D721Med (cell line): ENCODE measurements at regions not wholly inside any gene's neighbourhood (a gene's known extent, or its start where the extent isn't known, plus 50 kb on each side); places are given as distances from the start of the nearest gene placed in this dataset.
"Not testable (repeated sequence)": the region's sequence is repeated elsewhere in the genome, so short reads cannot be mapped to it uniquely, and the experiment has no call there.

ENCODE experiments used
- DNase-seq: peaks from one replicate; pipeline ENCODE4 v3.0.0; 2011; ENCODE audit warnings: low spot score; ENCODE audit not compliant: insufficient read length
- FAIRE-seq: peaks from 2 replicates; lab custom pipeline; 2011; peaks lifted over from hg19 to GRCh38; lab: Jason Lieb, UNC

GRCh38 chr2:87329529-87329928 is 307.9 kb upstream of the PLGLB1 start:
- not testable (repeated sequence) for FAIRE-seq, DNase-seq

GRCh38 chr2:87330486-87330885 is 308.8 kb upstream of the PLGLB1 start:
- DNase-seq, FAIRE-seq: not testable (repeated sequence)

- FAIRE-seq, DNase-seq: not testable (repeated sequence)
Observed at GRCh38 chr2:87331940-87332583, 310.4 kb upstream of the PLGLB1 start.

- not testable (repeated sequence) for DNase-seq, FAIRE-seq
Observed at GRCh38 chr2:87334888-87335287, 313.2 kb upstream of the PLGLB1 start.

- not testable (repeated sequence) for DNase-seq, FAIRE-seq
Observed at GRCh38 chr2:87338998-87339397, 317.4 kb upstream of the PLGLB1 start.

GRCh38 chr2:87341601-87342014 is 320.0 kb upstream of the PLGLB1 start:
- not testable (repeated sequence) for FAIRE-seq

DNA sequence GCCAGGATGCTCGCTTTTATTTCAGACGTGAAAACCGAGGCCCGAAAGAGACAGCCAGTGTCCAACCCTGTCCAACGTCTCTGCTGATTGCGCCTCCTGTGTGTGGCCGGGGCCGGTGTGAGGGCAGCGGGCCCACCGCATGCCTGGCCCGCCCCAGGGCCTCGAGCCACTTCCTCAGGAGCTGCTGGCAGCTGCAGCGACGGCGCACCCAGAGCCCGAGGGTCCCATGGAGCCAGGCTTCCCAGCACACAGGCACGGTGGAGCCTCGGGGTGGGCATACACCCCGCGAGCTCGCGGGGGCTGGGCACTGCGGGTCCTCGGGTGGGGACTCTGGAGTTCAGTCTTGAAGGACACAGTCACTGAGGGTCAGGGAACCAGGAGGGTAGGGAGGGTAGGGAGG is 320.5 kb upstream of the PLGLB1 start:
- FAIRE-seq, DNase-seq: not testable (repeated sequence)

More at GRCh38 chr2:87341601-87342014, 320.0 kb upstream of the PLGLB1 start:
- not testable (repeated sequence) for DNase-seq

DNA sequence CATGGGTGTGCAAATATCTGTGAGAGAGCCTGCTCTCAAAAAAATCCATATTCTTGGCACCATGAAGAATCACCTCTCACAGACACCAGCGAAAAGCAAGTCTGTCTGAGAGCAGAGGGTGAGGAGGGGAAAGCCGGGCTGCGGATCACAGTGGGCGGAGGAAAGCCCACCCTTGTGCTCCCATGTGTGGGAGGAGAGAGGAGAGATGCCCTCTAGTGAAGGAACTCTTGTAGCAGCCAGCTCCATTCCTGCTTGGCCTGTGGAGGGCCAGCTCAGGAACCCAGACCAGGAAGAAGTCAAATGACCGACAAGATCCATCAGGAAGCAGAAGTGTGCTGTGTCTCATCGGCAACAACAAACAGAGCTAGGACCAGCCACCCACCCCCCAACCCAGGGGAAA is 321.7 kb upstream of the PLGLB1 start:
- FAIRE-seq, DNase-seq: not testable (repeated sequence)

DNA sequence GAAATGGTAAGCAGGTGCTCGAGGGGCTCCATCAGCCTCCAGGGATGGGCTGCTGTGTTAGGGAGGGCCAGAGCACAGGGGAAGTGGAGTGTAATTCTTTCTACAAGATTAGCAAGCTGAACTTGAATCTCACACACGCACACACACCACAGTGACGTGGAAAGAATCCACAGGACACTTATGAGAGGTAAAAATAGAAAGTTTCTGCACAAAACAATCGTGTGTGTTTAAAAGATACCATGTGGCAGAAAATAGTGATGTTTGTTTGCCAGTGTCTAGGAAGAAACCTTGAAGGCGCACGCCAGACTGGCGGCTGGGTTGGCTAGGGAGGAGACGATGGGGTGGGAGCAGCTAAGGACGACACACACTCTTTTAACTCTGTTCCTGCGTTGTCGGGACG is 323.6 kb upstream of the PLGLB1 start:
- not testable (repeated sequence) for FAIRE-seq, DNase-seq

GRCh38 chr2:87348556-87348955 is 326.9 kb upstream of the PLGLB1 start:
- FAIRE-seq, DNase-seq: not testable (repeated sequence)

- DNase-seq, FAIRE-seq: not testable (repeated sequence)
Observed at GRCh38 chr2:87349006-87349405, 327.4 kb upstream of the PLGLB1 start.

DNA sequence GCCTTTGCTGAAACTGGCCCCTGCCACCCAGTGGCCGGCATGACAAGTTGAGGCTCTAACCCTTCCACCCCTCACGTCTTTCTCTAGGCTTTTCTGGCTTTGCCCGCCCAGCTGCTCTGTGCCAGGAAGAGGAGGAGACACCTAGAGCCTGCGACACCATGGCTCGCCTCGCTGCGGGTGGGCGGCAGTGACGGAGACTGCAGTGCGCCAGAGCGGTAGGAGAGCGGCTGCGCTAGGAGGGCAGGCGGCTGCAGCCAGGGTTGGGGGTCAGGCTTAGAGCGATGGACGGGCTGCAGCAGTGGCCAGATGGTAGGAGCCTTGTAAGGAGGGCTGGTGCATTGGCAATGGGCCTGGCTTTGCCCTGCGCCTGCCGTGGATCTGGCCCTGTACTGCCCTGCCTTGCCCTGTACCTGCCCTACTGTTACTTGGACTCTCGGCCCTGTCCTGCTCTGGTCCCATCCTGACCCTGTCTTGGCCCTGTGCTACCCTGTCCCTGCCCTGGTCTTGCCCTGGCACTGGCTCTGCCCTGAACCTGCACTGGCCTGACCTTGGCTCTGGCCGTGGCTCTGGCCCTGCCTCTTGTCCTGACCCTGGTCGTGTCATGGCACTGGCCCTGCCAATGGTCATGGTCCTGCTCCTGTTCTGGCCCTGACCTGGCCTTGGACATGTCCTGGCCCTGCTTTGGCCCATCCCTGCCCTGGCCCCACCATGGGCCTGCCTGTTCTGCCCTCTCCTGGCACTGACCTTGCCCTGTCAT is 330.7 kb upstream of the PLGLB1 start:
- FAIRE-seq, DNase-seq: not testable (repeated sequence)

- not testable (repeated sequence) for DNase-seq, FAIRE-seq
Observed at GRCh38 chr2:87353408-87353807, 331.8 kb upstream of the PLGLB1 start.

GRCh38 chr2:87354102-87354501 is 332.5 kb upstream of the PLGLB1 start:
- not testable (repeated sequence) for DNase-seq, FAIRE-seq

DNA sequence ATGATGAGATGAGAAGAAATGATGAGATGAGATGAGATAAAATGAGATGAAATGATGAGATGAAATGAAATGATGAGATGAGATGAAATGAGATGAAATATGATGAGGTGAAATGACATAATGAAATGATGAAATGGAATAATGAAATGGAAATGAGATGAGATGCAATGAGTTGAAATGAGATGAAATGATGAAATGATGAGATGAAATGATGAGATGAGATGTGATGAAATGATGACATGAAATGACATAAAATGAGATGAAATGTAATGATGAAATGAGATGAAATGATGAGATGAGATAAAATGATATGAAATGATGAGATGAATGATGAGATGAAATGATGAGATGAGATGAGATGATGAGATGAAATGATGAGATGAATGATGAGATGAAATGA is 338.6 kb upstream of the PLGLB1 start:
- not testable (repeated sequence) for FAIRE-seq, DNase-seq

DNA sequence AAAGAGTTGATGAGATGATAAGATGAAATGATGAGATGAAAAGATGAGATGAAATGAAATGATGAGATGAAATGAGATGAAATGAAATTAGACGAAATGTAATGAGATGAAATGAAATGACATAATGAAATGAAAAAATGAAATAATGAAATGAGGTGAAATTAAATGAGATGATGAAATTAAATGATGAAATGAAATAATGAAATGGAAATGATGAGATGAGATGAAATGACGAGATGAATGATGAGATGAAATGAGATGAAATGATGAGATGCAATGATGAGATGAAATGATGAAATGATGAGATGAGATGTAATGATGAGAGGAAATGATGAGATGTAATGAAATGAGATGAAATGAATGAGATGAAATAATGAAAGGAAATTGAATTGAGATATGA is 339.3 kb upstream of the PLGLB1 start:
- not testable (repeated sequence) for FAIRE-seq

GRCh38 chr2:87361805-87362204 is 340.2 kb upstream of the PLGLB1 start:
- not testable (repeated sequence) for FAIRE-seq, DNase-seq

More for the DNA sequence above, 339.3 kb upstream of the PLGLB1 start:
- DNase-seq, result not testable (repeated sequence)

DNA sequence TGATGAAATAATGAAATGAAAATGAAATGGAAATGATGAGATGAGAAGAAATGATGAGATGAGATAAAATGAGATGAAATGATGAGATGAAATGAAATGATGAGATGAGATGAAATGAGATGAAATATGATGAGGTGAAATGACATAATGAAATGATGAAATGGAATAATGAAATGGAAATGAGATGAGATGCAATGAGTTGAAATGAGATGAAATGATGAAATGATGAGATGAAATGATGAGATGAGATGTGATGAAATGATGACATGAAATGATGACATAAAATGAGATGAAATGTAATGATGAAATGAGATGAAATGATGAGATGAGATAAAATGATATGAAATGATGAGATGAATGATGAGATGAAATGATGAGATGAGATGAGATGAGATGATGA is 342.7 kb upstream of the PLGLB1 start:
- FAIRE-seq, DNase-seq: not testable (repeated sequence)

DNA sequence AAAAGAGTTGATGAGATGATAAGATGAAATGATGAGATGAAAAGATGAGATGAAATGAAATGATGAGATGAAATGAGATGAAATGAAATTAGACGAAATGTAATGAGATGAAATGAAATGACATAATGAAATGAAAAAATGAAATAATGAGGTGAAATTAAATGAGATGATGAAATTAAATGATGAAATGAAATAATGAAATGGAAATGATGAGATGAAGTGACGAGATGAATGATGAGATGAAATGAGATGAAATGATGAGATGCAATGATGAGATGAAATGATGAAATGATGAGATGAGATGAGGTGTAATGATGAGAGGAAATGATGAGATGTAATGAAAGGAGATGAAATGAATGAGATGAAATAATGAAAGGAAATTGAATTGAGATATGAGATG is 343.4 kb upstream of the PLGLB1 start:
- not testable (repeated sequence) for FAIRE-seq, DNase-seq

- FAIRE-seq, DNase-seq: not testable (repeated sequence)
Observed at GRCh38 chr2:87386063-87386560, 361.8 kb upstream of the PLGLB2 start.
